Subcutaneous abdominal adipose tissue (tissue), 5 donors: ENCODE measurements at regions not wholly inside any gene's neighbourhood (a gene's known extent, or its start where the extent isn't known, plus 50 kb on each side); places are given as distances from the start of the nearest gene placed in this dataset.

Experiments used
- H3K27ac ChIP-seq: one replicate; pipeline ENCODE4 v1.7.0; 2013; ENCODE audit warnings: low read depth, mild to moderate bottlenecking, inconsistent platforms, low read length, moderate library complexity
- H3K27me3 ChIP-seq, 5 donors: one replicate each; pipeline ENCODE4 v1.7.0; 2013; ENCODE audit warnings: low read length in 5 of 5, inconsistent platforms in 1 of 5; ENCODE audit not compliant: control insufficient read depth in 5 of 5, insufficient read depth in 4 of 5
- H3K36me3 ChIP-seq, 5 donors: one replicate each; pipeline ENCODE4 v1.7.0; 2013; ENCODE audit warnings: low read length in 5 of 5; ENCODE audit not compliant: control insufficient read depth in 5 of 5, insufficient read depth in 5 of 5
- H3K4me1 ChIP-seq, 5 donors: one replicate each; pipeline ENCODE4 v1.7.0; 2013; ENCODE audit warnings: low read length in 5 of 5, mild to moderate bottlenecking in 3 of 5, moderate library complexity in 1 of 5; ENCODE audit not compliant: control insufficient read depth in 5 of 5, insufficient read depth in 5 of 5
- H3K4me3 ChIP-seq, 5 donors: one replicate each; pipeline ENCODE4 v1.7.0; 2013; ENCODE audit warnings: low read length in 5 of 5, low read depth in 1 of 5
- H3K9ac ChIP-seq, 5 donors: one replicate each; pipeline ENCODE4 v1.7.0; 2013; ENCODE audit warnings: low read length in 5 of 5, mild to moderate bottlenecking in 4 of 5, moderate library complexity in 3 of 5
- H3K9me3 ChIP-seq, 5 donors: one replicate each; pipeline ENCODE4 v1.7.0; 2013; ENCODE audit warnings: low read length in 5 of 5; ENCODE audit not compliant: control insufficient read depth in 5 of 5
- donor health status: healthy.
- donor health status: healthy.
- donor health status: healthy.
- donor health status: healthy.
- donor health status: healthy.

DNA sequence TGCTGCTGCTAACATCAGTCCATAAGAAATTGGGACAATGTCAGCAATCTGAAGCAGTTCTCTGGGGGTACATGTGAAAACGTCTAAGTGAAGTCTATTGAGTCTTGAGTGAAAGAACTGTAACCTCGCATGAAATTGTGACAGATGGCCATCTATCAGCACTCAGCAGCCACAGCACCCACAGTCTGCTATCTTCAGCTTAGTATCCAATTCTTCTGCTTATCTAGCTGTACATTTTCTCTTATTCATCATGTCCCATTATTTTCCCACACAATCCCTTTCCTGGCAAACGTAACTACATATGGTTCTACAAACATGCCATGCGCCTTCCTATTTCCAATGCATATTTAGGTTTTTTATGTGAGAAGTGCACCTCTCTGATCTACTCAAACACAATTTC, 629.7 kb downstream of the NTRK3 start:
- no peaks in the 10 kb centered on the region for H3K4me1 ChIP-seq
- H3K27me3 ChIP-seq = no peaks in the 10 kb centered on the region
- no peaks in the 10 kb centered on the region for H3K9me3 ChIP-seq
- no peak overlapping the region for H3K9ac ChIP-seq
- H3K27ac ChIP-seq = no peak overlapping the region
- no peak overlapping the region for H3K4me3 ChIP-seq
- H3K36me3 ChIP-seq = no peaks in the 10 kb centered on the region

- no peak overlapping the region for H3K9ac ChIP-seq
- no peaks in the 10 kb centered on the region for H3K27me3 ChIP-seq
- H3K4me1 ChIP-seq = peaks cover 0 to 8% (median 7%) of the 10 kb centered on the region in 5 donors
- H3K36me3 ChIP-seq = no peaks in the 10 kb centered on the region
- H3K9me3 ChIP-seq = no peaks in the 10 kb centered on the region
- no peak overlapping the region for H3K27ac ChIP-seq
- H3K4me3 ChIP-seq = no peak overlapping the region
These were observed 632.7 kb downstream of the NTRK3 start for GRCh38 chr15:87623832-87624231.

- no peak overlapping the region for H3K27ac ChIP-seq
- peaks cover 0 to 15% (median 13%) of the 10 kb centered on the region in 5 donors for H3K4me1 ChIP-seq
- no peaks in the 10 kb centered on the region for H3K9me3 ChIP-seq
- no peak overlapping the region for H3K4me3 ChIP-seq
- no peak overlapping the region for H3K9ac ChIP-seq
- H3K36me3 ChIP-seq = no peaks in the 10 kb centered on the region
- no peaks in the 10 kb centered on the region for H3K27me3 ChIP-seq
These were observed 636.1 kb downstream of the NTRK3 start for GRCh38 chr15:87620393-87620792.

- peak overlapping the region; percentile 4 for H3K27ac ChIP-seq
- no peak overlapping the region for H3K4me3 ChIP-seq
- H3K27me3 ChIP-seq = no peaks in the 10 kb centered on the region
- no peak overlapping the region for H3K9ac ChIP-seq
- peaks cover 0 to 15% (median 13%) of the 10 kb centered on the region in 5 donors for H3K4me1 ChIP-seq
- no peaks in the 10 kb centered on the region for H3K36me3 ChIP-seq
- no peaks in the 10 kb centered on the region for H3K9me3 ChIP-seq
These were observed 637.2 kb downstream of the NTRK3 start for GRCh38 chr15:87619161-87619960.

GRCh38 chr15:87618203-87618725, 638.3 kb downstream of the NTRK3 start:
- no peaks in the 10 kb centered on the region for H3K9me3 ChIP-seq
- no peaks in the 10 kb centered on the region for H3K27me3 ChIP-seq
- H3K27ac ChIP-seq = peak overlapping the region; percentile 4
- H3K36me3 ChIP-seq = no peaks in the 10 kb centered on the region
- H3K4me1 ChIP-seq = peaks cover 0 to 15% (median 13%) of the 10 kb centered on the region in 5 donors
- H3K9ac ChIP-seq = no peak overlapping the region
- H3K4me3 ChIP-seq = no peak overlapping the region

DNA sequence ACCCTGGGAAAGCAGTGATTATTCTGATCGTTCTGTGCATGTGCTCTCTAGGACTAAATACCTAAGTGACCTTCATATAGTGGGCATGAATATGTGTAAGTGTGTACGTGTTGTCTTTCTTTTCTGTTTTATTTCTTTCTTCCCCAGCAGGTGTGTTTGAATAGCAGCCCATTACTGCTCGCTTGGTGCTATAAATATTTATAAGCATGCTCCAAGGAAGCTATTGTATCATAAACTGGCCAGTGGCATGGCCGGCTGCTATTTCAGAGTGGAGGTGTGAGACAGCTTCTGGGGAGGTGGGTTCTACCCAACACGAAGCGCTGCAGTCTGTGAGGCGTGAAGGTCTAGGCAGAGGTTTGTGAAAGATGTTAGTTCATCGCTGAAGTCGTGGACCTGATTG, 641.8 kb downstream of the NTRK3 start:
- H3K9me3 ChIP-seq = no peaks in the 10 kb centered on the region
- no peaks in the 10 kb centered on the region for H3K36me3 ChIP-seq
- H3K4me1 ChIP-seq = peaks cover 0 to 15% (median 13%) of the 10 kb centered on the region in 5 donors
- no peak overlapping the region for H3K9ac ChIP-seq
- H3K4me3 ChIP-seq = no peak overlapping the region
- H3K27ac ChIP-seq = no peak overlapping the region
- H3K27me3 ChIP-seq = no peaks in the 10 kb centered on the region

DNA sequence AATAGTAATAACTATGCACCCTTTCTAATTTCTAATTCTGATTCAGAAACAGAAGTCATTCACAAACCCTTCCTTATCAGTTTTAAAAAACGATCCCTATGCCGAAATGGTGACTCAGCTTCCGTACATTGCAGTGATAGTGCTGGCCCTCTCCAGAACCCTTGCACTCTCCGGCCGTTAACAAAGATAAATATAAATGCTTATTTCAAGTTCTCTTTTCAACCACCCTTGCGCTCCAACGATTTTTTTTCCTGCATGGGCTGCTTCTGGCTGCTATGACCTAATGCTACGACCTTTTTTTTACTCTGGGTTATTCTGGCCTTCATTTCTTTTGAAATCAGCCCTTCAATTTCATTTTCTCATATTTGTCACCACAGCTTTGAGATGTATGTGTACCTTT, 646.2 kb downstream of the NTRK3 start:
- no peak overlapping the region for H3K4me3 ChIP-seq
- H3K4me1 ChIP-seq = peaks cover 0 to 3% (median 0%) of the 10 kb centered on the region in 5 donors
- no peak overlapping the region for H3K9ac ChIP-seq
- H3K36me3 ChIP-seq = no peaks in the 10 kb centered on the region
- H3K27me3 ChIP-seq = no peaks in the 10 kb centered on the region
- no peaks in the 10 kb centered on the region for H3K9me3 ChIP-seq
- H3K27ac ChIP-seq = no peak overlapping the region

GRCh38 chr15:87609894-87610293, 646.6 kb downstream of the NTRK3 start:
- Histone ChIP-seq H3K27me3 (no peaks in the 10 kb centered on the region), H3K36me3 (no peaks in the 10 kb centered on the region), H3K4me1 (peaks cover 0 to 3% (median 0%) of the 10 kb centered on the region in 5 donors), H3K9ac (no peak overlapping the region), H3K4me3 (no peak overlapping the region), H3K9me3 (no peaks in the 10 kb centered on the region), H3K27ac (no peak overlapping the region)

DNA sequence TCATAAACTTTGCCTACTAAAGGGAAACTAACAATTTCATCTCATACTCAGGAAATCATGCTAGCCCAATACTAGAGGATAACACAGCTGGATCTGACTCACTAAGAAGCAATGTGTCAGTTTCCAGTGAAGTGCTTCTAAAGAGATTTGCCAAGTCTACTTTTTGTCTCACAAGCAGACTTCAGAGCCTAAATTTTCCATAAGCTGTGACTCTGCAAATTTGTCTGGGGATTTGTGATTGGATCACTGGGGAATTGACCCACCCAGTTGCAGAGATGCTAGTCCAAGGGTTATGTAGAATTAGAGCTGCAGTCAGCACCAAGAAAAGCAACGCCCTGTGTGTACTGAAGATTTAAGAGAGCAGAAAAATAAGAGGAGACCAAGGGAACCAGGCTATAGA, 647.1 kb downstream of the NTRK3 start:
- no peak overlapping the region for H3K27ac ChIP-seq
- no peak overlapping the region for H3K4me3 ChIP-seq
- H3K9me3 ChIP-seq = no peaks in the 10 kb centered on the region
- H3K9ac ChIP-seq = no peak overlapping the region
- no peaks in the 10 kb centered on the region for H3K36me3 ChIP-seq
- H3K27me3 ChIP-seq = no peaks in the 10 kb centered on the region
- H3K4me1 ChIP-seq = peaks cover 0 to 3% (median 0%) of the 10 kb centered on the region in 5 donors

- no peak overlapping the region for H3K27ac ChIP-seq
- H3K9me3 ChIP-seq = no peaks in the 10 kb centered on the region
- H3K4me3 ChIP-seq = no peak overlapping the region
- H3K4me1 ChIP-seq = peaks cover 0 to 3% (median 0%) of the 10 kb centered on the region in 5 donors
- H3K9ac ChIP-seq = no peak overlapping the region
- no peaks in the 10 kb centered on the region for H3K27me3 ChIP-seq
- H3K36me3 ChIP-seq = no peaks in the 10 kb centered on the region
These were observed 648.1 kb downstream of the NTRK3 start for GRCh38 chr15:87608238-87609028.
